Ishikawa (cell line): ENCODE measurements at regions not wholly inside any gene's neighbourhood (a gene's known extent, or its start where the extent isn't known, plus 50 kb on each side); places are given as distances from the start of the nearest gene placed in this dataset.

Experiments used
- CEBPB ChIP-seq: IDR thresholded peaks from 2 replicates; pipeline ENCODE4 v1.6.1; 2012
- CREB1 ChIP-seq: IDR thresholded peaks from 2 replicates; pipeline ENCODE4 v1.6.1; 2012; ENCODE audit warnings: low read depth
- EGR1 ChIP-seq: IDR thresholded peaks from 2 replicates; pipeline ENCODE4 v1.6.1; 2012
- EP300 ChIP-seq: IDR thresholded peaks from 2 replicates; pipeline ENCODE4 v1.6.1; 2012; ENCODE audit warnings: borderline replicate concordance
- NFIC ChIP-seq: IDR thresholded peaks from 2 replicates; pipeline ENCODE4 v1.6.1; 2012
- RAD21 ChIP-seq: IDR thresholded peaks from 2 replicates; pipeline ENCODE4 v1.6.1; 2012; ENCODE audit warnings: low read depth
- TAF1 ChIP-seq: IDR thresholded peaks from 2 replicates; pipeline ENCODE4 v1.6.1; 2012; ENCODE audit warnings: low read depth, mild to moderate bottlenecking
- YY1 ChIP-seq: IDR thresholded peaks from 2 replicates; pipeline ENCODE4 v1.6.1; 2012; ENCODE audit warnings: low read depth
- ZBTB7A ChIP-seq: IDR thresholded peaks from 2 replicates; pipeline ENCODE4 v1.6.1; 2012; ENCODE audit warnings: low read depth

GRCh38 chr14:85454226-85454813 is 75.6 kb upstream of the FLRT2 start:
- TF ChIP-seq CEBPB (no peak), EGR1 (no peak), RAD21 (no peak), NFIC (no peak), EP300 (no peak), CREB1 (no peak), YY1 (no peak), ZBTB7A (no peak), TAF1 (no peak)
